ENCODE measurements at regions not wholly inside any gene's neighbourhood (a gene's known extent, or its start where the extent isn't known, plus 50 kb on each side); places are given as distances from the start of the nearest gene placed in this dataset.

- no peak for DNase-seq (ENCODE audit: unreplicated experiment)
- no TSS peak for BruUV-seq (replicated peaks)
- TF ChIP-seq CTCF (IDR thresholded peaks at IDR 0.05; ENCODE audit: unreplicated experiment): no peak
- Mint-ChIP-seq H3K9me3 (ENCODE audit: unreplicated experiment) (peaks cover 11% of the 10 kb centered on the region), H3K27ac (ENCODE audit: low read depth, unreplicated experiment) (peak overlapping the region; percentile 79), H3K27me3 (ENCODE audit: insufficient read depth, unreplicated experiment) (no peaks in the 10 kb centered on the region), H3K4me3 (ENCODE audit: unreplicated experiment) (no peak overlapping the region), H3K36me3 (ENCODE audit: insufficient read depth, unreplicated experiment) (no peaks in the 10 kb centered on the region), H3K4me1 (ENCODE audit: insufficient read depth, unreplicated experiment) (peaks cover 13% of the 10 kb centered on the region)
- intact Hi-C loops (cut with micrococcal nuclease): no loop called here
- CTCF ChIA-PET: no interaction called here
- POLR2A ChIA-PET: no interaction called here
Observed at GRCh38 chr2:145617420-145617819, 1097.5 kb upstream of the ZEB2 start.

- TF ChIP-seq CTCF (IDR thresholded peaks at IDR 0.05; ENCODE audit: unreplicated experiment): no peak
- POLR2A ChIA-PET: no interaction called here
- H3K9me3 Mint-ChIP-seq (ENCODE audit: unreplicated experiment): peaks cover 15% of the 10 kb centered on the region
- CTCF ChIA-PET: no interaction called here
- intact Hi-C loops (cut with micrococcal nuclease): no loop called here
- H3K36me3 Mint-ChIP-seq (ENCODE audit: insufficient read depth, unreplicated experiment): no peaks in the 10 kb centered on the region
- H3K4me3 Mint-ChIP-seq (ENCODE audit: unreplicated experiment): no peak overlapping the region
- BruUV-seq (replicated peaks): no TSS peak
- no peaks in the 10 kb centered on the region for H3K27me3 Mint-ChIP-seq (ENCODE audit: insufficient read depth, unreplicated experiment)
- no peak for DNase-seq (ENCODE audit: unreplicated experiment)
- no peak overlapping the region for H3K27ac Mint-ChIP-seq (ENCODE audit: low read depth, unreplicated experiment)
- H3K4me1 Mint-ChIP-seq (ENCODE audit: insufficient read depth, unreplicated experiment): peaks cover 13% of the 10 kb centered on the region
Observed at GRCh38 chr2:145615626-145616025, 1095.7 kb upstream of the ZEB2 start.

- no TSS peak for BruUV-seq (replicated peaks)
- H3K4me1 Mint-ChIP-seq (ENCODE audit: insufficient read depth, unreplicated experiment): no peaks in the 10 kb centered on the region
- peaks cover 15% of the 10 kb centered on the region for H3K9me3 Mint-ChIP-seq (ENCODE audit: unreplicated experiment)
- POLR2A ChIA-PET: no interaction called here
- no peak for DNase-seq (ENCODE audit: unreplicated experiment)
- CTCF ChIA-PET: no interaction called here
- intact Hi-C loops (cut with micrococcal nuclease): no loop called here
- no peak overlapping the region for H3K4me3 Mint-ChIP-seq (ENCODE audit: unreplicated experiment)
- H3K27me3 Mint-ChIP-seq (ENCODE audit: insufficient read depth, unreplicated experiment): no peaks in the 10 kb centered on the region
- H3K27ac Mint-ChIP-seq (ENCODE audit: low read depth, unreplicated experiment): no peak overlapping the region
- no peaks in the 10 kb centered on the region for H3K36me3 Mint-ChIP-seq (ENCODE audit: insufficient read depth, unreplicated experiment)
- TF ChIP-seq CTCF (IDR thresholded peaks at IDR 0.05; ENCODE audit: unreplicated experiment): no peak
Observed at GRCh38 chr2:145609951-145610350, 1090.0 kb upstream of the ZEB2 start.

GRCh38 chr2:145601361-145601925 is 1081.5 kb upstream of the ZEB2 start:
- TF ChIP-seq CTCF (IDR thresholded peaks at IDR 0.05; ENCODE audit: unreplicated experiment): no peak
- Mint-ChIP-seq H3K4me3 (ENCODE audit: unreplicated experiment) (no peak overlapping the region), H3K9me3 (ENCODE audit: unreplicated experiment) (no peaks in the 10 kb centered on the region), H3K4me1 (ENCODE audit: insufficient read depth, unreplicated experiment) (peaks cover 14% of the 10 kb centered on the region), H3K27me3 (ENCODE audit: insufficient read depth, unreplicated experiment) (no peaks in the 10 kb centered on the region), H3K36me3 (ENCODE audit: insufficient read depth, unreplicated experiment) (no peaks in the 10 kb centered on the region), H3K27ac (ENCODE audit: low read depth, unreplicated experiment) (no peak overlapping the region)
- intact Hi-C loops (cut with micrococcal nuclease): no loop called here
- no peak for DNase-seq (ENCODE audit: unreplicated experiment)
- ChIA-PET CTCF (no interaction called here), POLR2A (interaction anchor here (0.7 kb wide), 1 partner anchor 149 kb away, joined by 3 read pairs; no protein-coding TSS in a partner anchor)
- BruUV-seq (replicated peaks): no TSS peak

Measured in MCF 10A (cell line).